GM19467 (cell line): ENCODE measurements at regions not wholly inside any gene's neighbourhood (a gene's known extent, or its start where the extent isn't known, plus 50 kb on each side); places are given as distances from the start of the nearest gene placed in this dataset.
"Not testable (repeated sequence)": the region's sequence is repeated elsewhere in the genome, so short reads cannot be mapped to it uniquely, and the experiment has no call there.

Source experiments
- ATAC-seq: cut with Tn5 transposase; IDR thresholded peaks from one replicate; pipeline ENCODE4 v1.9.1; 2021; ENCODE audit warnings: mild to moderate bottlenecking, moderate library complexity; ENCODE audit not compliant: unreplicated experiment

DNA sequence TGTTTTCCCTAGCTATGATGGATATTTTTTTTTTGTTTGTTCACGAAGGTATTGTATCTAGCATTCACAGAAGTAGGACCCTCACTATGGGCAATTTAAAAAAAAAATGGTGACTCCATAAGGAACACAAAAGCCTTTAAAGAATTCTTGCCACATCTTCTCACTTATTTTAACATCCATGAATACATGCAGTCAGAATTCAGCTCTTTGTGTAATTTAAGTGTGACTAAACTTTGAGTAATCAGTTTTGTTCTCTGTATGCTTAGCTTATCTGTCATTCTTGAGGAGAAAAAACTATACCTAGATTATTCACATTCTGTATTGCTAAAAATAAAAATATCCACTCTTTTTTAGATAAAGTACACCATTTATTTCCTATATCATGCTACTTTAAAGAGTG, 313.2 kb upstream of the KCND2 start:
- ATAC-seq: no peak

DNA sequence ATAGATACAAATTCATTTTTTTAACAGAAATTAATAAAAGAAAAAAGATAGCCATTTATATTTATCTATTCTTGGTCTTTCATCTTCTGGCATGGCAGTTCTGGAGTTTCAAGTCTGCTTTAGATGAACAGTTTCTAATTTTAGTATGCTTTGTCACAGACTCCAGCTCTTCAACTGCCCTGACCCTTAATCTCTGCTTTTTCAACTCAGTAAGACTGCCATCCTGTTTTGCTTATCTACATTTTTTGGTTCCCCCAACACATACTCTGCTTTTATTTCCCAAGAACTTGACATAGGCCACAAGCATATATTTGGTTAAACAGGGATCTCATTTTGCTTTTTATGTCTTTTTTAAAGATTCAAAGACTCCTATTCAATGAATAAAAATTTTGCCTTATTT, 309.3 kb upstream of the KCND2 start:
- no peak for ATAC-seq

DNA sequence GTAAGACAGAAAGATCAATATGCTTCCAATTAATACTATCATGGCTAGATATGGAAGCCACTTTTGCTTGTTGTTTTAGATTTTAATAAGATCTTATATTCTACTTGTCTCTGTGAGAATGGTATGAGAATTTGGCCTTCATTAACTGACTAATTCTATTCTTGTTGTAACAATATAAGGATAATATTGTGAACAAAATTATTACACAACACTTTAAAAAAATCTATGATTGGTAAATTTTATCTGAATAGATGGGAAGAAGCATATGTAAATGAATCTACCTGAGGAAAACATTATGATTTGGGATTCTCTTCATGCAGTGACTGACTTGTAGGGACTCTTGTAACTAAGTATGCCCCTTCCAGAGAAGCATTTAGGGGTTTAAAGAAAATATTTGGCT, 308.9 kb upstream of the KCND2 start:
- no peak for ATAC-seq

DNA sequence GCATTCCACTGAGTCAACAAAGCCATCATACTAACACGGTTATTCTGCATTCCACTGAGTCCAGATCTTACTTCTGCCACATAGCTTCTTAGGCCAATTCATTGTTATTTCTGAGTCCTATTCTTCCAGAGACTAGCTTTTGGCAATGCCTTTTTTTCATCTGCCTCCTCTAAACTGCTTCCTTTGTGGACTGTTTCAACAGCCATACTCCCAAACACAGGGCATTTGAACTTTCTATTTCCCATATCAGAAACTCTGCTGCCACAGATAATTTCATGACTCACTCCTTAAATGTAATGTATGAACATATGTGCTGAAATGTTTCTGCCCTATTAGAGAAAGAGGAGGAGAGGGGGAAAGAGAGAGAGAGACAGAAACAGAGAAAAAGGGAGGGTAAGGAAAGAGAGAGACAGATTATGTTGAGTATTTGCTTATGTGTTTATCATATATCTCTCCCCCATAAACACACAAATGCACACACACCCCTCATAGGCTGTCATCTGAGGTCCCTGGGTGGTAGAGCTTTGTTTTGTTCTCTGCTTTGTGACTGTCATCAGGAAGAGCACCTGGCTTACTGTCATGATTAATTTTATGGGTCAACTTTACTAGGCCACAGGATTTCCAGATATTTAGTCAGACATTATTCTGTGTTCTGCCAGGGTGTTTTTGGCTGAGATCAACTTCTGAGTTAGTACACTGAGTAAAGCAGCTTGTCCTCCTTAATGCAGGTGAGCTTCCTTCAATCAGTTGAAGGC, 308.0 kb upstream of the KCND2 start:
- no peak for ATAC-seq

DNA sequence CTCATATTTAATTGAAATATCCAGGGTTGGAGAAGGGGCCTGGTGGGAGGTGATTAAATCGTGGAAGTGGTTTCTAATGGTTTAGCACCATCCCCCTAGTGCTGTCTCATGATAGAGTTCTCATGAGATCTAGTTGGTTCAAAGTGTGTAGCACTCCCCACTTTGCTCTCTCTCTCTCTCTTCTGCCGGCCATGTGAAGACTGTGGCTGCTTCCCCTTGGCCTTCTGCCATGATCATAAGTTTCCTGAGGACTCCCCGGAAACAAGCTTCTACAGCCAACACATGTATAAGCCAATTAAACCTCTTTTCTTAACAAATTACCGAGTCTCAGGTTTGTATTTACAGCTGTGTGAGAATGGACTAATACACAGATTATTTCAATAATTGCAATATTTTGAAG, 305.8 kb upstream of the KCND2 start:
- ATAC-seq: no peak

DNA sequence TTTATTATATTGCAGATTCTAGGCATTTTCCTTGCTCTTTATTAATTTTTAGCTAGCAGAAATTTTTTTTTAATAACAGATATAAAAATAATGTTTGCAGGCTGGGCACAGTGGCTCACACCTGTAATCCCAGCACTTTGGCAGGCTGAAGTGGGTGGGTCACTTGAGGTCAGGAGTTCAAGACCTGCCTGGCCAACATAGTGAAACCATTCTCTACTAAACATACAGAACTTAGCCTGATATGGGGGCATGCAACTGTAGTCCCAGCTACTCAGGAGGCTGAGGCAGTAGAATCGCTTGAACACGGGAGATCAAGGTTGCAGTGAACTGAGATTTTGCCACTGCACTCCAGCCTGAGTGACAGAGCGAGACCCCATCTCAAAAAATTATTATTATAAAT, 304.6 kb upstream of the KCND2 start:
- not testable (repeated sequence) for ATAC-seq

DNA sequence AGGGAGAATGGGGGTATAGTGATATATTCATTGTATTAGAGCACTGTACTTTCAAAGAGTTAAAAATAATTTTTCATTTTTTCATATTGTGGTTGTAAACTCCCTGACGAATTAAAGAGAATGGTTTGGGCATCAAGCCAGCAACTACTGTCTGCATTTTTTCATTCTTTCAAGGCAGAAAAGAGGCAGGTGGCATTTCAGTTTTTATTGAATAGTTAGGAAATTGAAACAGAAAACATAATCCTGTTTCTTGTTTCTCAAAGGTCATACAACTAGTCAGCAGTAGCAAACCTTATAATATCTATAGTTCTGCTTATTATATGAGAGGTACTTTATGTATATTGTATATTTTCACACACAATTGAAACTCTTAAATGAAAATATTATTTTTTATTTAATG, 303.9 kb upstream of the KCND2 start:
- ATAC-seq: peak; percentile 47

DNA sequence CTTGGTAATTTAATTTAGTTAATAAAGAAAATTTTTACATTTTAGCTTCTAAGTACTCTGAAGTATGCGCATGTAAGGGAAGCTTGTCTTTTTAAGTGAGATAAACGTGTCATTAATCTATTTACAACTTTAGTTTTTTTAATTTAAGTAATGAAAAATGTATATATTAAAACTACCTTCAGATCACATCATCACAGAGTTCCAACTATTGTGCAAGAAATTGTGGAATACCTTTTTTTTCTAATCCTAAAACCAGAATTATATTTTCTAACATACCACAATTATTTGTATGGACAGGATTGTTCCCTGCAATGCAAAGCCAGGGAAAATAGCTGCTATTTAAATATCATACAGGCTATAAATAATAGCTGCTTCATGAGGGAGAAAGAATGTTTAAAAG, 303.2 kb upstream of the KCND2 start:
- ATAC-seq: no peak

DNA sequence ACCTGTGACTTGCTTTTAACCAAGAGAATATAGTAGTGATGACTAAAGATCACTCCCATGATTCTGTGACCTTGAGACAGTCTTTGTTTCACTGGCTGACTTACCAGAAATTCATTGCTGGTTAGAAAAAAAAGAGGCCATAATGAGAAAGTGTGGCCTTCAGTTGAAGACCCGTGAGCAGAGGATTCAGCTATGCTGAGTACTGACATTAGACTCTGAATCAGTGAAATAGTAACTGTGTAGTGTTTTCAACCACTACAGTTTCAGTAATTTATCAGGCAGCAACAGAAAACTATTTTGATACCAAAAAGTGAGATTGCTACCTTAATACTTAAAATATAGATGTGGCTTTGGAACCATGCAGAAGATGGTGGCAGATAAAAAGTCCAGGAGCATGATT, 298.0 kb upstream of the KCND2 start:
- ATAC-seq: no peak

DNA sequence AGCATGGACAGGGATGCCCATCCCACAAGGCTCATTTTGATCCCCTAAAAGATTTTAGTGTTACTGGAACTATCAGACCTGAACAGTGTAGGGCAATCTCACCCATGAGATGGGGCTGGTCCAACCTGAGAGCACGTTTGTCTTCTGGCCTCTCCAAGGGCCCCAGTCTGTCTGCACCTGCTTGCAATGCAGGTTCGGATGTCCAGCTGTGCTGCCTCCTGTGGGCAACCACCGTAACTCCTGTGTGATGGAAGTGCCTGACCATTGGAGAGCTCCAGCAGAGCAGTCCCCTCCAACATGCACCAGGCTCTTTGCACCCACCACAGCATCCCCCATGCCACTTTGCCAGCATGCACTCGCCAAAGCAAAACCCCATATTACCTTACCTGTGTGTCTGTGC, 290.1 kb upstream of the KCND2 start:
- ATAC-seq: no peak

DNA sequence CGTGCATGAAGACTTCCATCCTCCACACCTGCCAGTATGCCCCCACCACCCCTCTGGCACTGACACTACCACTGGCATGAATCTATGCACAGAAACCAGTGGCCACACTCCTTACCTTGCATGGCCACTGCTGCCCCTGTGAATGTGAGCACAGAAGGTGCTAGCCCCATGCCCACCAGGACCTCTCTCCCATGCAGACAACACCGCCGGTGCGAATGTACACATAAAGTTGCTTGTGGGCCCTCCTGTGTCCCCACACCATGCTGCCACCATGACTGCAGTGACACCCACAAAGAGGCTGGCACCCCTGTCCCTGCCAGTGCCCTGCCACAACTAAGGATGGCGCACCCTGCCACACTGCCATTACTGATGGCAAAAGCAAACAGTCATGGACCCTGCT, 289.5 kb upstream of the KCND2 start:
- no peak for ATAC-seq

DNA sequence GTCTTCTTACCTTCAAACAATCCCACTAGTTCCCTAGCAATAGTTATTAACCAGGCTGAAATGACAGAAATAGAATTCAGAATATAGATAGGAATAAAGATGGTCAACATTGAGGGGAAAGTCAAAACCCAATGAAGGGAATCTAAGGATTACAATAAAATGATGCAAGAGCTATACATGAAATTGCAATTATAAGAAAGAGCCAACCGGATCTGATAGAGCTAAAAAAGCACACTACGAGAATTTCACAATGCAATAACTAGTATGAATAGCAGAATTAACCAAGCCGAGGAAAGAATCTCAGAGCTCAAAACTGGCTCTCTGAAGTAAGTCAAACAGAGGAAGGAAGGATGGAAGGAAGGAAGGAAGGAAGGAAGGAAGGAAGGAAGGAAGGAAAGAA, 288.7 kb upstream of the KCND2 start:
- no peak for ATAC-seq

DNA sequence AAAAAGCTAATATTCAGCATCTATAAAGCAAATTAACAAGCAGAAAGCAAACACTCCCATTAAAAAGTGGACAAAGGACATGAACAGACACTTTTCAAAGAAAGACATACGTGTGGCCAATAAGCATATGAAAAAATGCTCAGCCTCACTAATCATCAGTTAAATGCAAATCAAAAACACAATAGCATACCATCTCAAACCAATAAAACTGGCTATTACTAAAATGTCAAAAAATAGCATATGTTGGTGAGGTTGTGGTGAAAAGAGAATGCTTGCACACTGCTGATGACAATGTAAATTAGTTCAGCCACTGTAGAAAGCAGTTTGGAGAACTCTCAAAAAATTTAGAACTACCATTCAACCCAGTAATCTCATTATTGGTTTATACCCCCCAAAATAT, 284.6 kb upstream of the KCND2 start:
- no peak for ATAC-seq

DNA sequence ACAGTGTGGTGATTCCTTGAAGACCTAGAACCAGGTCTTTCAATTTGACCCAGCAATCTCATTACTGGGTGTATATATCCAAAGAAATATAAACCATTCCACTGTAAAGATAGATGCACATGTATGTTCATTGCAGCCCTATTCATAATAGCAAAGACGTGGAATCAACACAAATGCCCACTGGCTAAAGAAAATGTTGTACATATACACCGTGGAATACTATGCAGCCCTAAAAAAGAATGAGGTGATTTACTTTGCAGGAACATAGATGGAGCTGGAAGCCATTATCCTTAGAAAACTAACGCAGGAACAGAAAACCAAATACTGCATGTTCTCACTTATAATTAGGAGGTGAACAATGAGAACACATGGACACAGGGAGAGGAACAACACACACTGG, 278.0 kb upstream of the KCND2 start:
- no peak for ATAC-seq

DNA sequence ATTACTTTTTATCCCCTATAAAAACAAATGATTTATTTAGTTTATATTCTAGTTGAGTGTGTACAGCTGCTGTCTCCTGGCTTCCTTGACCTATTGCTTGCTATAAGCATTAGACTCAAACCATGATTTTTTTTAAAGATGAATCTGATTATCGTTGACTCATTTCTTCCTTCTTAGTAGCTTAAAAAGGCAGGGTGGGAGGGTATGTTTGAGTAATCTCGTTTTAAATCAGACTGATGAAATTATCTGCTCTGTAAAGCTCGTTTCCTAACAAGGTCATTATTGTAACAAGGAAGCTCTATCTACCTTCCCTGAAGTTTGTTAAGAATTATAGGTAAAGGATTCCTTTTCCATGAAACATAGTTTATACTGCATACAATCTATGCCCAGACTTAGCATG, 276.3 kb upstream of the KCND2 start:
- no peak for ATAC-seq

DNA sequence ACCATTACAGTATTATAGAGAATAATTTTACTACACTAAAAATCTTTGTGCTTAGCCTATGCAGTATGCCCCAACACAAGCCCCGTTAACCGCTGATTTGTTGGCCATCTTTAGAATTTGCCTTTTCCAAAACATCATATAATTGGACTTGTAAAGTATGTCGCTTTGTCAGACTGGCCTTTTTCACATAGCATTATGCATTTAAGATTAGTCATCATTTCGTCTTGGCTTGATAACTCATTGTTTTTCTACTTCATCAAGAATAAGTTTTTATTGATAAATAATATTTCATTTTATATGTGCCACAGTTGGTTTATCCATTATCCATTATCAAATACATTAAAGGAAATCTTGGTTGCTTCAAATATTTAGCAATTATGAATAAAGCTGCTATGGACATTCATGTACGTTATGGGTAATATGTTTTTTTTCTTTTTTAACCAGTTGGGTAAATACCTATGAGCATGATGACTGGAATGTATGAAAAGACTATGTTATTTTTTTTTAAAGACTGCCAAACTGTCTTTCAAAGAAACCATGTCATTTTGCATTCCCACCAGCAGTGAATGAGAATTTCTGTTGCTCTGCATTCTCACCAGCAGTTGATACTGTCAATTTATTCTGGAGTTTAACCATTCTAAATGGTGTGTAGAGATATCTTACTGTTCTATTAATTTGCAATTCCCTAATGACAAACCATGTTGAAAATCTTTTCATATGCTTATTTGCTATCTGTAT, 273.1 kb upstream of the KCND2 start:
- no peak for ATAC-seq

DNA sequence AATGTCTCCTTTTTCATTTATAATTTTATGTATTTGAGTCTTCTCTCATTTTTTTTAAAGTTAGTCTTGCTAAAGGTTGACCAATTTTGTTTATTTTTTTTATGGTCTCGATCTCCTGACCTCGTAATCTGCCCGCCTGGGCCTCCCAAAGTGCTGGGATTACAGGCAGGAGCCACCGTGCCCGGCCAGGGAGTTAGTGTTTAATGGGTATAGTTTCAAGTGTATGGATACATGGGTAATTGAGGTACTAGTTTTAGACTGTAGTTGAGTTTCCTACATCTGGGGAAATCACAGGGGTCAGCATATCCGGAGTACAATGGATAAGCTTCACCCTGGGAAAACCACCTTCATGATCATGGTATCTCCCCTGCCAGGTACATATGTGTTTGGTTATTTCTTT, 267.3 kb upstream of the KCND2 start:
- ATAC-seq: no peak

DNA sequence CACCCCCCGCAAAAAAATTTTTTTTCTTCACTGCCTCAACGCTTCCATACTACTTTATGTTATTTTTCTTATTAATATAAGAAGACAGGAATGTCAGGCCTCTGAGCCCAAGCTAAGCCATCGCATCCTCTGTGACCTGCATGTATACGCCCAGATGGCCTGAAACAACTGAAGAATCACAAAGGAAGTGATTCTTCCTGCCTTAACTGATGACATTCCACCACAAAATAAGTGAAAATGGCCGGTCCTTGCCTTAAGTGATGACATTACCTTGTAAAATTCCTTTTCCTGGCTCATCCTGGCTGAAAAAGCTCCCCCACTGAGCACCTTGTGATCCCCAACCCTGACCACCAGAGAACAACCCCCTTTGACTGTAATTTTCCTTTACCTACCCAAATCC, 258.7 kb upstream of the KCND2 start:
- not testable (repeated sequence) for ATAC-seq

DNA sequence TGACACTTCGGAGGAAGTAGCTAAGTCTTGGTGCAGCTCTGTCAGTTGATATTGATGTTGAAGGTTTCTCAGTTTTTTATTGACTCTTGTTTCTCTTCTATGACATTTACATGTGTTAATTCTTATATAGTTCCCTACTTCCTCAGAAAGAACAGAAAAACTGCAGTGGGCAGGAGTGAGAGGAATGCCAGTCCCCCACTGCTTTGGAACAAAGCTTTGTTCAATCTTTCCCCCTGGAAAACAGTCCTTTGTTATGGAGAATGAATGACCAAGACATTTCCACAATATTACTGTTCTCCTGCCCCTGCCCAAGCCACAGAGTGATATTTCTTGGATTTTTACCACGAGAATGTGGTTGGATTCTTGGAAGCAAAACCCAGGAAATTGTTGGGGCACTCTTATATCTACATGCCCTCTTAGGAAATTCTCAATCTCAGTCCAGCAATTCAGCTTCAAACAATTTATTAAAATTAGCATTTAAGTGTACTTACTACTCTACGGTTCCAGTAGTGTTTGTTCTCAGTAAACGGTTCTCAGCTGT, 258.0 kb upstream of the KCND2 start:
- ATAC-seq: no peak

DNA sequence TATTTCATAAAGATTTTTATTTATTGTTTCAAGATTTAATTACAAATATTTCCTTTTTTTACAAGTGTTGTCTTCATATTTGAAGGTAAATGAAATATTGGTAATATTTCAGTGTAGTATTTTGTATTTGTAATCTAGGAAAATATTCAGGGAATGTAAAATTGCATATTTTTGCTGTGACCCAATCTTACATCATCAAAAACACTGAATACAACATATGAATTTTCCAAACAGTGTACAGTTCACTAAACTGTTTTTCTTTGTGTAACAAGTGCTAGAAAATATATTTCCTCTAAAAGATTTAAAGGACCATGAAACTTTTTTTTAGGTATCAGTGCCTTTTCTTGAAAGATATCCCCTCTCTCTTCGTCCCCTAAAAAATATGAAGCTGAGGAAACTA, 251.9 kb upstream of the KCND2 start:
- no peak for ATAC-seq

DNA sequence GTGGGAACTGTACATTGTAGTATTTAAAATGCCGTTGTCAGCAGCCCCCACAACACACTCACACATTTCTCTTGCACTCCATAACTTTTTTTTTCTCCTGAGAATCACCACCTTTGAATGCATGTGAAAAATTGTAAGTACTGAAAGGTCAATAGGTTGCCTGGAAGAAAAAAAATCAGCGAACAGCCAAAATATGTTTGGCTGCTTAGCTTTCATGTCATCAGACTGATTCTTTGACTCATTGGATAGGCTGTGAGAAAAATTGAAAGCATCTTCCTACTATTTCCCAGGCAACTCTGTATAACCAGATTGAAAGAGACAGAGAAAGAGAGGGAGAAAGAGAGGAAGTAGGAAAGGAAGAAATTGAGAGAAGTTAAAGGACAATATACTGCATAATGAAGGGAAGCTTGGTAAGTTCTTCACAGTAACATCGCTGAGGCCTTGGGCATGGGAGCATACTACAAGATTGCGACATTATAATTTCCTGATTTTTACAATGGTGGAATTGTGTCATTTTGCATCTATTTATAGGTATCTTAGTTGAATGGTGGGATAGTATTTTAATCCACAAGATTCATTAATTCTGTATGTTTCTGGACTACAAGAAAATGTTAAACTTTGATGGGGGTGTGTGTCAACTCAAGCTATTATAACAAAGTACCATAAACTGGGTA, 249.3 kb upstream of the KCND2 start:
- no peak for ATAC-seq

DNA sequence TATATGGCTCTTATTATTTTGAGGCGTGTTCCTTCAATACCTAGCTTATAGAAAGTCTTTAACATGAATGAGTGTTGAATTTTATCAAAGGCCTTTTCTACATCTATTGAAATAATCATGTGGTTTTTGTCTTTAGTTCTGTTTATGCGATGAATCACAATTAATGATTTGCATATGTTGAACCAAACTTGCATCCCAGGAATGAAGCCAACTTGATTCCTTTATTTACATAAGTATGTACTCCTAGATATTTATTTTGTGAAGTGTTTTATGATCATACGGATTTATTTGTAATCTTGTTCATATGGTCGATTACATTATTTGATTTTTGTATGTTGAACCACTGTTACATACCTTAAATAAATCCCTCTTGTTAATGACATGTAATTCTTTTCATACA, 244.3 kb upstream of the KCND2 start:
- ATAC-seq: no peak
